C4-2B (cell line): ENCODE measurements at regions not wholly inside any gene's neighbourhood (a gene's known extent, or its start where the extent isn't known, plus 50 kb on each side); places are given as distances from the start of the nearest gene placed in this dataset.
A peak's percentile ranks its signal among the peaks of the same experiment; 100 is the strongest.

Experiments used
- H3K27ac ChIP-seq: fragments of 450-650 bp; 2 replicates; pipeline ENCODE4 v1.5.1; 2017
- ZFX ChIP-seq: fragments of 450-650 bp; IDR thresholded peaks from 2 replicates; pipeline ENCODE4 v1.6.1; 2017
- TF ChIP-seq, protein P1 (sequence below): fragments of 450-650 bp; conservative IDR thresholded peaks from 2 replicates; pipeline ENCODE4 v1.5.1; 2017; ENCODE audit warnings: mild to moderate bottlenecking

DNA sequence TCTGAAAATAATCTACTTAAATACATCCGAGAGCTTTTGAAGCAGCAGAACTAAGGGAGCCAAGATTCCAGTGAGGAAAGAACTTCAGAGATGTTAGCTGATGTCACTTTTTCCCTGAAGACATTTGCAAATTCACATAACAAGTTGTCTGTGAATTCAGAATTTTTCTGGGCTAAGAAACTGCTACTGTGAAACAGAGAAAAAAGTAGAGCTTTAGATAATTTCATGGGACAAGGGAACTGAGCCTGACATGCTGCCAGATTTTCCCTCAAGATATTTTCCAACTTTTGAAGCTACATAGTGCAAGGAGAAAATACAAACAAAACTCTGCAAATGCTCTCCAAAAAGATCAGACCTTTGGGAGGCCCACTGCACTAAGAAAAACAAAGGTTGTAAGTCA is 484.2 kb downstream of the ANKRD7 start:
- TF ChIP-seq, protein P1, sequence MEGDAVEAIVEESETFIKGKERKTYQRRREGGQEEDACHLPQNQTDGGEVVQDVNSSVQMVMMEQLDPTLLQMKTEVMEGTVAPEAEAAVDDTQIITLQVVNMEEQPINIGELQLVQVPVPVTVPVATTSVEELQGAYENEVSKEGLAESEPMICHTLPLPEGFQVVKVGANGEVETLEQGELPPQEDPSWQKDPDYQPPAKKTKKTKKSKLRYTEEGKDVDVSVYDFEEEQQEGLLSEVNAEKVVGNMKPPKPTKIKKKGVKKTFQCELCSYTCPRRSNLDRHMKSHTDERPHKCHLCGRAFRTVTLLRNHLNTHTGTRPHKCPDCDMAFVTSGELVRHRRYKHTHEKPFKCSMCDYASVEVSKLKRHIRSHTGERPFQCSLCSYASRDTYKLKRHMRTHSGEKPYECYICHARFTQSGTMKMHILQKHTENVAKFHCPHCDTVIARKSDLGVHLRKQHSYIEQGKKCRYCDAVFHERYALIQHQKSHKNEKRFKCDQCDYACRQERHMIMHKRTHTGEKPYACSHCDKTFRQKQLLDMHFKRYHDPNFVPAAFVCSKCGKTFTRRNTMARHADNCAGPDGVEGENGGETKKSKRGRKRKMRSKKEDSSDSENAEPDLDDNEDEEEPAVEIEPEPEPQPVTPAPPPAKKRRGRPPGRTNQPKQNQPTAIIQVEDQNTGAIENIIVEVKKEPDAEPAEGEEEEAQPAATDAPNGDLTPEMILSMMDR: no peak
- no peak for TF ChIP-seq ZFX
- H3K27ac ChIP-seq: no peak overlapping the region

GRCh38 chr7:118711688-118712087 is 487.2 kb downstream of the ANKRD7 start:
- no peak overlapping the region for H3K27ac ChIP-seq
- TF ChIP-seq ZFX: no peak
- TF ChIP-seq, protein P1: no peak

GRCh38 chr7:118713039-118713438 is 488.5 kb downstream of the ANKRD7 start:
- no peak overlapping the region for H3K27ac ChIP-seq
- no peak for TF ChIP-seq ZFX
- TF ChIP-seq, protein P1: no peak

DNA sequence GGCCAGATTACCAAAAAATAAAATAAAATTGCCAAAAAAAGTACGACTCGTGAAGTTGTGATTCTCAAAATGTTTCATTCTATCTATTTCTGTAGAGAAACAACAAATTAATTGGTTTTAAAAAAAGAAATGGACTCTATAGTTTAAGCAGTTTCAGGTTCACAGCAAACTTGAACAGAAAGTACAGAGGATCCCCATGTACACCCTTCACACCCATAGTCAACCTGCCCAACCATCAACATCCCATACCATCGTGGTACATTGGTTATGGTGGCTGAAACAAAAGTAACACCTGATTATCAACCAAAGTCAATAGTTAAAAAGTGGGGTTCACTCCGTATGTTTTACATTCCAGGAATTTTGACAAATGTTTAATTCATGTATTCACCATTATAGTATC is 496.1 kb downstream of the ANKRD7 start:
- no peak overlapping the region for H3K27ac ChIP-seq
- TF ChIP-seq ZFX: no peak
- TF ChIP-seq, protein P1: no peak

- H3K27ac ChIP-seq: no peak overlapping the region
- no peak for TF ChIP-seq ZFX
- TF ChIP-seq, protein P1: peak; percentile 39
Observed at GRCh38 chr7:118731854-118732253, 507.4 kb downstream of the ANKRD7 start.

DNA sequence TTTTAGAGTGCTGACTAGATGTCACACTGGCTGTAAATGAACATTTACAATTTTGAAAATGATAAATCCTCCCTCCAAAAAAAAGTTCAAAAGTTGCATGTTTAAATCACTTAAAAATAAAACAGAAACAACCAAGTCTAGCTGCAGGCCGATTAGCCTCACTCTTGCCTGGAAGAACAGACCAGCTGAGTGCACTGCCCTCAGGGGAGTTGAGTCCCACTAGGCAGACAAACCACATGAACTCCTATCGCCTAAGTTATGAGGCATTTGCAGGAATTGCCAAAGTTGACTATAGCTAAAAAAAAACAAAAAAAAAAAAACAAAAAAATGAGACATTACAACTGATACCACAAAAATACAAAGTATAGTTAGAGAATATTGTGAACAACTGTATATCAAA is 510.0 kb downstream of the ANKRD7 start:
- TF ChIP-seq, protein P1: no peak
- no peak for TF ChIP-seq ZFX
- H3K27ac ChIP-seq: no peak overlapping the region

DNA sequence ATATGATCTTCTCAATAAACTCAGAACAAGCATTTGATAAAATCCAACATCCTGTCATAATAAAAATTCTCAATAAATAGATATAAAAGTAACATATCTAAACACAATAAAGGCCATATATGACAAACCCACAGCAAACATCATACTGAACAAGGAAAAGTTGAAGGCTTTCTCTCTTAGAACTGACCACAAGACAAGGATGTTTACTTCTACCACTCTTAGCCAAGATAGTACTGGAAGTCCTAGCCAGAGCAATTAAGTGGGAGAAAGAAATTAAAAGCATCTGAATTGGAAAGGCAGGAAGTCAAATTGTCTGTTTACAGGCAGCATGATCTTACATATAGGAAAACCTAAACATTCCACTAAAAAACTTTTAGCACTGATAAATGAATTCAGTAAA is 510.9 kb downstream of the ANKRD7 start:
- no peak overlapping the region for H3K27ac ChIP-seq
- no peak for TF ChIP-seq ZFX
- TF ChIP-seq, protein P1: no peak

DNA sequence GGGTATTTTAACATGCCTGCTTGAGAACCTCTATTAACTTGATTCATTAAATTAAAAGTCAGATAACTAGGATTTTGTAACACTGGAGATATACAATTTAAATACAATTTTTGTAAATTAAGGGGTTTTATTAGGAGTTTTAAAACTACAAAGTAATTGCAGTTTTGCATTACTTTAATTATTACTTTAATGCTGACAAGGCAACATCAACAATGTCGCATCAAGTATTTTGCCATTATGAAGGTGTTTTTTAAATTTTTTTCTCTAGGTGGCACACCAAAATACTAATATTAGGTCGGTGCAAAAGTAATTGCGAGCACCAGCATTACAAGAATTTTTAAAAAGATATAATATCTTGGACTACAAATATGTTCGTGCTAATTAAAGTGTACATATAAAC is 513.4 kb downstream of the ANKRD7 start:
- H3K27ac ChIP-seq: no peak overlapping the region
- no peak for TF ChIP-seq ZFX
- TF ChIP-seq, protein P1: no peak
